HG02970 (cell line): ENCODE measurements at regions not wholly inside any gene's neighbourhood (a gene's known extent, or its start where the extent isn't known, plus 50 kb on each side); places are given as distances from the start of the nearest gene placed in this dataset.
A peak's percentile ranks its signal among the peaks of the same experiment; 100 is the strongest.

Experiments used
- ATAC-seq: cut with Tn5 transposase; IDR thresholded peaks from one replicate; pipeline ENCODE4 v1.9.1; 2021; ENCODE audit warnings: mild to moderate bottlenecking, moderate library complexity, moderate number of reproducible peaks; ENCODE audit not compliant: unreplicated experiment, low FRiP score

DNA sequence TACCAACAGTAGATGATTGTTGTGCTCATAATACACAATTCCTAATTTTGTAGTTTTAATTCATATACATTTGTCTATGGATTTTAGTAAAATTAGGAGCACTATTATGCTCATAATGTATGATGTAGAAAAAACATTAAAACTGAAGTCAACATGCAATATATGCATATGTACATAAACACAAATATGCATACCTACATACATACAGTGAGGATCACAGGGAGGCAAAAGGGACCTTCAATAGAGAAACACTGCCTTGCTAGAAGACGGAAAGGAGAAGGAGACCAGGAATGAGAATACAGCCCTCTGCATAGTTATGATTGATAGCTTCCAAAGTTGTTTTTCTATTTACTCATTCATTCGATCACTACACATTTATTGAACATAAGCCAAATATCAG is 606.5 kb downstream of the LMO4 start:
- ATAC-seq: no peak

DNA sequence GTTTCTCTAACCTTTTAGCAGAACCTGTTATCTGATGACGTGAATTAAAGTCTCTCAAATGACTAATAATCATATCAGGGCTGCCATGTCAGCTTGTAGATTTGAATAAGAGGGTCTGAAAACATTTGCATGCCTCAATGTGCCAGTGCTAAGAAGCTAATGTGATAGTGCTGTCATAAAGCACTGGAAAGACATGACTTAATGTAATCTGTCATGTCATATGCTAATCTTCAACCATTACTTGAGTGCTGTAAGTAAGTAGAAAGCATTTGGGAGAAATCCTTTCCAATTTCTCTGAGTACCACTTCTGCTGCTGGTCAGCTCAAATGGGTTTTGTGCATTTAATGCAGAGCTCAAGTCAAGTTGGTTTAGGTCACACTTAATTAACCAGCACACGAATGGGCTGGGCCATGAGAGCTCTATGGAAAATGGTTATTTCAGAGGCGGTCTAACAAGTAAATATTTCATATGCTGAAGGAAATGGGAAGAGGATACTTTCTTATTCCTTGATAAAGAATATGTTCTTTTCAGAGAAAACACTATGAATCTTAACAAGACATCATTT is 609.2 kb downstream of the LMO4 start:
- ATAC-seq: no peak

DNA sequence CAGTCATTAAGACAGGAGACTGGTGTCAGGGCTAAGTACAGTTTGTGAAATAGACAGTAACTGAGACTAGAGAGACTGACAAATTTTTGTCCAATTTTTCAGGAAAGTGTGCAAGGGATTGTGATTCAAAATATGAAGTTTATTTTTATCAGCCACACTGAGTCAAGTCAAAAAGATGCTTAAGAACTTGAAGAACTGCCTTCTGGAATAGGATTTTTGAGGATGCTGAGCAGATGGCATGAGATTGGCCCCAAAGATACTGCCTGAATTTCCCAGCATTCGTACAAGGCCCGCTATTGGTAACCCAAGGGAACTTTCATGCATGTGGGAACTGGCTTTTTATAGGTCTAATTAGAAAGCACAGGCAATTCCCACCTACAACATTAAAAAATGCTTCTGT is 610.0 kb downstream of the LMO4 start:
- no peak for ATAC-seq

DNA sequence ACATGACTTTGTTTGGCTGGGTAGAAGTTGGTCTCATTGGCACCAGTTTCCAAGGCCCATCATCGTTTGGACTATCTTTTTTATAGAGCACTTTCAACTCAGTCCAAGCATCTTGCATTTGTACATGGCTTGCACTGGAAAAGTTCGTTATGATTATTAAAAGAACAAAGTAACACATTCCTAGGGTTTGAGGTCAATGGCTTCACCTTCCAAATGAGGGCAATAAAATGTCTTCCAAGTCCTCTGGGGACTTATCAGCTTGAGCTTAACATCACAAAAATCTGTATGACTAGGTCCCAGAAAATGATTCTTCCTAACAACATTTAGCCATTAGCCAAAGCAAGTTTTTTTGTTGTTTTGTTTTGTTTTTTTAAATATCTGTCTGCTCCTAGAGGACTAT is 610.8 kb downstream of the LMO4 start:
- no peak for ATAC-seq

DNA sequence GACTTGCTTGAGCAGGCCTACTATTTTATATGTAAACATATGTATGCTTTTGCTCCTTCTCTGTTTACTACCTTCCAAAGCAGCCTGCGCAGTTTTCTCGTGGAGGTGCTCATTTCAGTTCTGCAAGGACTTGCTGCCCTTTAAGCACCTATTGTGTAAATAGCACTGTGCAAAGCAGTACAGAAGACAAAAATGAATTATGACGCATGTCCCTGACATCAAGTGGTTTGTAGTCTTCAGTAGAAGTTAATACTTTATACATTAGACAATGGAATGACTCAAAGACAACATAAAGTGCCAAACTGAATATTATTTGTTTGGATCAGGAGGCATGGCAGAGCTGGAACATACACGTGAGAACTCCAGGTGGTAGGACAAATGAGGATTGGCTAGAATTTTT is 611.7 kb downstream of the LMO4 start:
- ATAC-seq: no peak

DNA sequence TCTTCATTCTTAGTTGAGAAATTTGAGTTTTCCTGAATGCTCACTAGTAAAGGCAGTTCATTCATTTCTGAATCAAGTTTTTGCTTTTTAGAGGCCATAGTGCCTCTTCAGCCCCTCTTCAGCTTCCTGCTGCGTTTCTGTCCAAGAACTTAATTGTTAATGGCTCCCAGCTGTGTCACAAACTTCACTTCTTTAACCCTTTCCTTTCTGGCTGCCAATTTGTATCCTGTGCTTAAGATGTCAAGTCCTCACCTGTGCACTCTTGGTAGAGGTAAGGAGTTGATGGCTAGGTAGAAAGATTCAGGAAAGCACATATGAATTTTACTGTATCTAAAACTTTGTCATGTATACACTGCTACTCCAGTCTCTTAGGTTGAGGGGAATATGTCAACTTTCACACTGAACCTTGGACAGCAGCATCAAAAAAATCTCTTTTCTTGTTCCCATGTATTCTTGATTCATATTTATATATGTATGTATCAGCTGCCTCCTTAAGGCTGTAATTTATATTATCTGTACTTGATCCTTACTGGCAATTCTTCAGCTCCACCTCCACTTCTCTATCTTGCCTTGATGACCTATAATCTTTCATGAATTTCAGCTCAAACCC is 612.8 kb downstream of the LMO4 start:
- no peak for ATAC-seq

DNA sequence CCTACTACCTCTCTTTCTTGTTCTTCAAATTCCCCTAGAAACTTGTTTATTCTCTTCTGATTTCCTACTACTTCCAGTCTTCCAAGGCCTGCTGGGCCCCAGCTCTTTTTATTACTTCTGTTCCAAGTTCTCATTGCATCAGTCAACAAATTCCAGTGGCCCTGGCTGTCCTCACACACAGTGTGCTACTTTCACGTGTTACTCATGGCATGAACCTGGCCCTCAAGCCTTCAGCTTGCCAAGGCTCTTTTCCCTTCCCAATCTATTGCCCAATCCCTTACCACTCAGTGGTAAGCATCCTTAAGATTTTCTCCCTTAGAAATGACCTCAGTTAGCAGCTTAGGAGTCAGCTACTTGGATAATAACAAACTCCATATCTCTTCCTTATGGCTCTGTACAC is 613.5 kb downstream of the LMO4 start:
- ATAC-seq: no peak

DNA sequence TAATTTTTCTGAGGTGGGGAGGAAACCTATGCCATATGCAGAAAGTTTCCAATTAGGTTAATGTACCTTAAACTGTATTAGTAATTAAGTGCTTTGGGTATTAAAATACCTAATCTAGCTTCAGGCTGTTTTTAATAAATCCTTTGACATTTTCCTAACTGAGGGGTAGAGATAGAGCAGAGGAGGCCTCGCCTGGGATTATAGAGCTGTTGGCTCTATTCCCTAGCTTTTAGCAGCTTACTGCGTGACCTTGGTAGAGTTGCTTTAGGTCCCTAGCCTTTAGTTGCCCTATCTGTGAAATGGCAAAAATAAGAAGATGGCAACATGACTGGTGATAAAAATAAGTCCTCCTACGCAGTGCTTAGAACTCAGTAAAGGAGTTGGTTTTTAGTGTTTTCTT is 621.0 kb downstream of the LMO4 start:
- no peak for ATAC-seq

DNA sequence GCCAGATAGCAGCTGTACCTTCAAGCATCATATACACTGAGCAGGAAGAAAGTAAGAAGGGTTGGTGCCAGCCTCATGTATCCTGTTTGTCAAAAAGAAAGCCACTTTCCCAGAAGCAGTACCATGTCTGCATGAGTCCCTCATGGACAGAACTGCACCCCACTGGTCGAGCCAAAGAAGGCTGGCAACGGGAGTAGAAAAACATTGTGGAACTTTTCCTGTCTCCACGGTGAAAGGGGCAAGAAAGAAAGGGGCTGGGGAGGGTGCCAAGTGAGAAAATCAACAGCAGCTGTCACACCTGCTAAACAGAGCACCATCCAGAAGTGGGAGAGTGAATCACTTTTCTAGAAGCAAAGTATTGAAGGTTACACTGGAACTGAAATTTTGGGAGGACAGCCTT is 621.7 kb downstream of the LMO4 start:
- ATAC-seq: no peak

DNA sequence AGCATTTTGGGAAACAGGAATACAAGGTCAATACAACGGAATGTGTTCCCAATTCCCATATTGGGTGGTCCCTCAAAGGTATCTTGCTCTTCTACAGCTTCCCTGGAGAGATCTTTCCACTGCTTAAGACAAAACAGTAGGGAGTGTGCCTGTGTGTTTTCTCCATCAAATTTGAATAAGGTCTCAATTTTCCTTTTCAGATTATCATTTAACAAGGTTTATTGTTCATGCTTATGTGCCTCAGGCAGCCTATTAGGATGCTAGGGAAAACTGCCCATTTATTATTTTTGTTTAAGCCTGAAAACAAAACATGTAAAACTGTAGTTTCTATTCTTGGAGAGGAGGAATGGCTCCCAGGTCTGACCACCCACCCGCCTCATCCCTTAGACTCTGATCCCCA is 622.7 kb downstream of the LMO4 start:
- no peak for ATAC-seq

DNA sequence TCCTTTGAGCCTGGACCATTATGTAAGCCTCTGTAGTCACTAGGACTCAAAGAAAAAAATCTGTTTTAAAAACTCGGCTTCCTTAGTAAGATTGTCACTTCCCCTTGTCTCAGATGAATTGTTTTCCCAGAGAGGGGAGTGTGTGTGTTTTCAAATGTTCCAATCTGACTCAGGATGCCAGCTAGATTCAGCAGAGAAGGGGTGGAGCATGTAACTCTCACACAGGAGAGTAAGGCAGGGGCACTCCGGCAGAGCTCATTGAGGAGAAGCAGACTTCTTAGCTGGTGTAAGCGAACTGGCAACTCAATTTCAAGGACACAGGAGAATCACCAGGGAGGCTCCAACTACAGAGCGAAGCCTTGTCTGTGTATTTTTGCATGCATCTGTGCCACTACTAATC is 623.2 kb downstream of the LMO4 start:
- ATAC-seq: no peak

DNA sequence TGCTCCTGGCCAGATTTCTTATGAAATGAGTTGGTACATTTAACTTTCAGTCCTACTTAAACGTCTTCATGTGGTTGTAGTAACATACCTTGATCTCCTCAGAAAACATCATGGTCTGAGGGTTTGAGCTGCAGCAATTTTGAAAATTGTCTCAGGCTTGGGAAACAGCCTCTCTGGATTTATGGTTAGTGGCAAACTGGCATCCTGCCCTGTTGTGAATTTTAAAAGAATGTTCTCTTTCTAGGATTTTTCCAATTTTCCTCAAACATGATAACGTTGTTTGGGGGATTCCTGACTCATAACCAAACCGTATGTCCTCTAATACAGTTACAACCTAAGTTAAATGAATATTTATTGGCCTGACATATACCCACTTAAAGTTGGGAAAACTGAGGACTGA is 624.4 kb downstream of the LMO4 start:
- ATAC-seq: no peak

DNA sequence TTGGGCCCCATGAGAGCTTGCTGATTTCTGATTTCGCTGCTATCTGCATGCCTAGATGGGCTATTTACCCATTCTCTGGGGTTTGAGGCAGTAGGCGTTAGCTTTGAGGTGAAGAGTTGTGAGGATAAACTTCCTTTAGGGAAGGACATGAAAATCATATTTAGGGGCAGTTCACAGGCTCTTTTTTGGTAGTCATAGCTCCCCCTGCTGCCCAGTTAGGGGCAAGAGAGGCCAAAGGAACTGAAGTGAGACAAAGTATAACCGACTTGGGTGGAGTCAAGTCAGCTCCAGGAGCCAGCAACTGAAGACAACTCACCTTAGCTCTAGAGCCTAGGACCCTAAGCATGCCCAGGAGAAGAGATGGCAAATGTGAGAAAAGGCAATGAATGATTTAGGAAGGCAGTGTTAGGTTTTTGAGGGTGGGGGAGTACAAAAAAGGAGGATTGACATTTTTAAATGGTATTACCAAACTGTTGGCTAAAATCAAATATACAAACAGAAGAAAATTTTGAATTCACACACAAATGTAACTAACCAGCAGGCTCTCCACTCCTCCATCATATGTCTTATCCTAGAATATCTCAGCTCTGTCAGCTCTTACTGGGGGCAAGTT is 625.2 kb downstream of the LMO4 start:
- ATAC-seq: peak; percentile 80

DNA sequence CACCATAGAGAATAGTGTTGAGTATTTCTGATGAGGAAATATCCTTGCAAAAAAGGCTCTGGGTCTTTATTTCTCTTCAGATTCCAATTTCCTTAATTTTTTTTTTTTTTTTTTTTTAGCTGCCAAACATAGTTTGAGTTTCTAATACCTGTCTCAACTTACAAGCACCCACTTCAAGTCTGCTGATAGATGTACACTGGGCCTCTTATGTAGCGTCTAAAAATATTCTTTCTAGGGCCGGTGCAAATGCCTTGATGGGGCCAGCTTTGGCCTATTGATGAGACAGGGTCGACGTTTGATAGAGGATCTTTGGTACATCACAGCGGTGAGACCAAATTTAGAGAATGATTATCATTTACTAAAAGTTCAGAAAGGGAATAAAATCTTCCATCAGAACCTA is 626.4 kb downstream of the LMO4 start:
- no peak for ATAC-seq

DNA sequence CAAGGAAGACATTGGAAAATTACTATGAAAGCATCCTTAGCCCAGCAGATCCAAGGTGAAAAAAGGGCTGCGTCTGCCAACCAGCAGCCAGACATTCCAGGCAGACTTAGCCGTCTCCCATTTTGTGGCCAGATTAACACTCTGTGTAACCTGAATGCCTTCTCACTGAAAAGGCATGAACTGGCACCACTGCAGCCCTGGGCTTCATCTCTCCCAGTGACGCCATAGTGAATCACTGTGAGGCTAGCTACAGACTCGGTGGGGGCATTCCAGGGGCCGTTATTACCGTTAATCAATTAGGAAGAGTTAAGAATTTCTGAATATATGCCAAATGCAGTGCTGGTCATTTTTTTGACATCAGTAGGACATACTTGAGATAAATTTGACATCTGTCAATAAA is 627.4 kb downstream of the LMO4 start:
- no peak for ATAC-seq

DNA sequence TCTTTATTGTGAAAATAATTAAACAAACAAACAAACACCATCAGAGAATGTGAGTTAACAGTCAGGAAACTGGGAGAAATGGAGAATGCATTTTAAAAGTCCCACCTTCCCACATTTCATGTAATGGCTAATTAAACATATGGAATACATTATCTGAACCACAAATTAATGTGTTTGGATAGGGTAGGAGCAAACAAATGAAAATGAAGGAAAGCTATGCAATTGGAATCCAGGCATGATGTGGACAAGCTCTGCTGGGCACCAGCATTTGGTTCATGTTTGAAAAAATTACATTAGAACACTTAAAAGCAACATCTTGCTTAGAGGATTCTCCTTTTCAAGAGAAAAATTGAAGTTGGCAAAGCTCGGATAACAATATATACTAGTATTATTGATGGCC is 628.1 kb downstream of the LMO4 start:
- no peak for ATAC-seq

DNA sequence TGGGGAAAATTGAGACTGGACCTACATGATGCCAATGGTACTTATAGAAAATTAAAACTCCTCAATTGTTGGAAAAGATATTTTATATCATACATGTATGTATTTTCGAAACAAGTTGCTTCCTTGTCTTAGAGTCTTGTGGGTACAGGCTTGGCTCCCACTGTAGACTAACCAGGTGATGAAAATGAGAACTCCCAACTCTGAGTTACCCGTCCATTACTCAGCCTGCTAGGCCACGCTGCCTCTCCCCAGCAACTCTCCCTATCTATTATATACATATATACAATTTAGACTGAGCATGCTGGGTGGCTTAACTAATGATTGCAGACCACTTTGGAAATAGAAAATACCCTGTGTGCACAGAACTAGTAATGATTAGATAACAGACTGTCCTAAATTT is 628.7 kb downstream of the LMO4 start:
- ATAC-seq: no peak

DNA sequence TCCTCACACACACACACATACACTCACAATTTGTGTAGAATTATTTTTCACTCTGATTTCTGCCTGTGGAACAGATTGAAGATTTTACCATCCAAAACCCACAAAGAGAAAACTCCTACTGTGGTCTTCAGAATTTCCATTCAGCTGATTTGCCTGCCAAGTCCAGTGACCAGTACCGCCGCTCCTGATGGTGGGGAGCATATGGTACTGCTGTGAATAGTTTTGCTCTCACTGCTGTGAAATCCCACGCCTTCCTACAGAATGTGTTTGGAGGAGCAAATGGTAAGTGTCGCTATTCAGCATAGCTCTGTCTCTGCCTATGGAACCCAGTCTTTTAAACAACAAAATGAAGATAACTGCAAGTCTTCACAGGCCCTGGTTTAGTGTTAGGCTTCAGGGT is 629.5 kb downstream of the LMO4 start:
- no peak for ATAC-seq

DNA sequence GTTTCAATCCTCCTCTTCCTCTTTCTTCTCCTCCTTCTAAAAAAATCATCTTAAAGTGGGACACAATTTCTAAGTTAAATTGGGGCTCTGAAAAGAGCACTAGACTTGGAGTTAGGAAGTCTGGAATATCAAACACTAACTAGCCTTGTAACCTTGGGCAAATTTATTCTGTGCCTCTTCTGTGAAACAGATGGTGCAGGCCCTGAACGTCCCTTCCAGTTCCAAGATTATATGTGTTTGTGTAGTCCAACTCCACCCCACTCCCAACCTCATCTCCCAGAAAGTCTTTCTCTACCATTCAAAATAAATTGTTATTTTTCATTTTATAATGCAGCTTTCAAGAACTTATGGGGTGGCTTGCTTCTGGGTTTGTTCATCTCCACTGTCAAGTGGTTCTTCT is 630.0 kb downstream of the LMO4 start:
- ATAC-seq: no peak

DNA sequence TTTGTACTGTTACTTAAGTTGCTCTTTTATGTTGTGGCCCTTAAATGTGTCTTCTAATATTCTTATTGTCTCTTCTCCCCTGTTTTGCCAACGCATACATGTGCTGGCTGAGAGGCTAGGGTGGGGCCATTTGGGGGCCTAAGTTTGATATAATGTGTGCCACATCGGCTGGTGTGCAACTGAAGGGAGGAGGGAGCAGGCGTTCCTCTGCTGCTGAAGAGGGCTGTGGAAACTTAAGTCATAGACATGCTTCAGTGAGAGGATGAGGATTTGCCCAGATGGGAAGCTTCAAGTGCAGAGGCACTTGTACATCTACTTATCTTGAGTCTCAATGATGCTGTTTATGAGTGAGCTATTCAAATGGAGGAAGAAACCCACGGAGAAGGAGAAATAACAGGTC is 630.6 kb downstream of the LMO4 start:
- no peak for ATAC-seq

DNA sequence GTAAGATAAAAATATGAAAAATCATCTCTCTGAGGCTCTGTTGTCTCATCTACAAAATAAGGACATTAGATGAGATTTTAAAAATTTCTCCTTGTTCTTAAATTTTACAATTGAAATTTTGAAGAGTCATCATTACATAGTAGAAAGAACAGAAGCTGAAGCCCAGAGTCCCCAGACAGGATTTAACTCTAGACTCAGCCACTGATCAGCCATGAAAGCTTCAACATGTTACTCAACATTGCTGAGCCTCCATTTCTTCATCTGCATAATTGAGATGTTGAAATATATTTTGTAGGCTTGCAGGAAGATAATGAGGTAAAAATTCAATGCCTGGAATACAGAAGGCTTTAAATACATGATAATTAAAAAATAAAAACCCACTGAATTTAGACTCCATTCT is 633.3 kb downstream of the LMO4 start:
- no peak for ATAC-seq

DNA sequence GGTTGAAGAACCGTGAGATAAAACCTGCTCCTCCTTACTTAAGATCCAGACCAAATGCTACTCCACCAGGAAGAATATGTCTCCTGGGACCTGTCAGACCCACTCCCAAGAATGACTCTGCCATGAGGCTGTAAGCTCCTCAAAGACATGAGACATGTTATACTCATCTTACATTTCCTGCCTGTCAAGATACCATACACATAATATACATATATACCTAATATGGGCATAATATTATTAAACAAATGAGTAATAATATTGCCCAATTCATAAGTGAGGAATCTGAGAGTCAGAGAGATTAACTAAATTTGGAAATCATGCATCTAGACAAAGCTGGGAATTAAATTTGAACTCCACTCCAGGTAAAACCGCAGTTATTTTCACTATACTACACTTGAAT is 634.9 kb downstream of the LMO4 start:
- ATAC-seq: no peak

DNA sequence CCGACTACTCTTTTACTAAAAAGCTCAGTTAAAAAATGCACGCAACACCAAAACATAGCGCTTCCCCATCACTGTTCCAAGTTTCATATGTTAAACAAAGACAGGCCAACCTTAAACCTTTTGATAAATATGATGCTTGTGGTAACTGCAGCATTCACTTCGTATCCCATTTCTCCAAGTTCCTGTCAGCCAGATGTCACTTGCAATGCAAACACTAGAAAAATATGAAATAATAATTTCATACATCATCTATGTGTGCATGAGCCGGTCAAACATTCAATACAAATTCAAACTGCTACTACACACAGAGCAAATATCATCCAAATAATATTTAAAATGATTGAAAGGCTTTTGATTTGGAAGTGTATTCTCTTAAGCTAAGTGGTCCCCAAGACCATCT is 636.5 kb downstream of the LMO4 start:
- no peak for ATAC-seq
